Heart right ventricle (tissue), 16 donors: ENCODE measurements at regions not wholly inside any gene's neighbourhood (a gene's known extent, or its start where the extent isn't known, plus 50 kb on each side); places are given as distances from the start of the nearest gene placed in this dataset.
"Not testable (repeated sequence)": the region's sequence is repeated elsewhere in the genome, so short reads cannot be mapped to it uniquely, and the experiment has no call there.

Experiments used
- ATAC-seq, 8 donors: fragments of 200-7000 bp; cut with Tn5 transposase; one replicate each; pipeline ENCODE4 v1.9.1; 2020; ENCODE audit warnings: mild to moderate bottlenecking in 8 of 8, moderate library complexity in 8 of 8, moderate number of reproducible peaks in 1 of 8
- DNase-seq, 2 donors: peaks; one replicate each; pipeline ENCODE4 v3.0.0-alpha.2; 2020
- H3K27ac ChIP-seq, 10 donors: fragments of 200-600 bp; sonication (generic) in 2 of 10; one replicate each; pipeline versions ENCODE4 v1.5.0 to v1.8.0; 2020 to 2022; ENCODE audit warnings: mild to moderate bottlenecking in 3 of 10
- H3K27me3 ChIP-seq, 7 donors: fragments of 200-600 bp; one replicate each; pipeline ENCODE4 v1.8.0; 2021 to 2022; ENCODE audit warnings: mild to moderate bottlenecking in 2 of 7
- H3K36me3 ChIP-seq, 9 donors: fragments of 200-600 bp; sonication (generic) in 1 of 9; one replicate each; pipeline versions ENCODE4 v1.5.0 to v1.8.0; 2020 to 2022; ENCODE audit warnings: mild to moderate bottlenecking in 2 of 9
- H3K4me1 ChIP-seq, 9 donors: fragments of 200-600 bp; sonication (generic) in 1 of 9; one replicate each; pipeline versions ENCODE4 v1.5.0 to v1.8.0; 2020 to 2022; ENCODE audit warnings: mild to moderate bottlenecking in 4 of 9
- H3K4me3 ChIP-seq, 10 donors: fragments of 200-600 bp; sonication (generic) in 2 of 10; one replicate each; pipeline versions ENCODE4 v1.5.0 to v1.8.0; 2020 to 2022; ENCODE audit warnings: mild to moderate bottlenecking in 7 of 10, moderate library complexity in 2 of 10
- H3K9me3 ChIP-seq, 11 donors: fragments of 200-600 bp in 10 of 11; sonication (generic) in 2 of 11; one replicate each; pipeline versions ENCODE4 v1.5.0 to v1.8.0; 2013 to 2022; ENCODE audit warnings: mild to moderate bottlenecking in 2 of 11, control low read depth in 1 of 11, moderate library complexity in 1 of 11
- WGBS, 2 donors: extraction: QIAGEN DNeasy Blood & Tissue Kit; methylation state at CpG; one replicate each; pipeline ENCODE4 v1.1.7; 2013; ENCODE audit warnings: inconsistent platforms in 1 of 2; 5-methylcytosine and 5-hydroxymethylcytosine counted together
- intact Hi-C, 10 donors: fragments of 100-400 bp; cut with DNase I; formaldehyde crosslinking; loops; one replicate each; pipeline versions ENCODE4 v1.11.1 to v1.14.2; 2022
- TF ChIP-seq, protein P1 (sequence below), 9 donors: fragments of 200-600 bp; sonication (generic) in 2 of 9; IDR thresholded peaks; one replicate each; pipeline versions ENCODE4 v1.5.0 to v1.8.0; 2021 to 2022; ENCODE audit warnings: antibody characterized with exemption in 9 of 9, mild to moderate bottlenecking in 5 of 9, moderate library complexity in 1 of 9
- donor health status: Arrhythmogenic right ventricular cardiomyopathy.
- donor health status: ischemic (EF 13 %, LVEDD 7.1; RV severe dilation, severe dysfunction).
- donor health status: healthy with polysubstance abuse.
- donor health status: DM: no; HTN: yes; CAD: no.
- donor health status: DM: no; HTN: no; CAD: no.
- donor health status: ischemic (EF 25% LVEDD 6.9; RV normal size, moderate dysfunction).
- donor health status: ischemic (EF 25% LVEDD 5.7; RV mildly dilated, moderate dysfunction).
- donor health status: healthy.
- donor health status: DM: yes; HTN: yes; CAD: no.
- donor health status: Ischemic cardiomyopathy.
- donor health status: ischemic (EF 35%, LVEDD 5.7; RV mildly dilated, moderate dysfunction).
- donor health status: nonischemic (EF 11% LVEDD 7.7; RV severe dilation, severe dysfunction).
- donor health status: DM: yes; HTN: yes; CAD: no.
- donor health status: PGD.
- donor health status: ischemic (EF 29% LVEDD 5.4; RV normal size, mild dysfunction).
- donor health status: nonischemic (EF 23%, LVEDD 6.1; RV moderate dilation, normal function).

DNA sequence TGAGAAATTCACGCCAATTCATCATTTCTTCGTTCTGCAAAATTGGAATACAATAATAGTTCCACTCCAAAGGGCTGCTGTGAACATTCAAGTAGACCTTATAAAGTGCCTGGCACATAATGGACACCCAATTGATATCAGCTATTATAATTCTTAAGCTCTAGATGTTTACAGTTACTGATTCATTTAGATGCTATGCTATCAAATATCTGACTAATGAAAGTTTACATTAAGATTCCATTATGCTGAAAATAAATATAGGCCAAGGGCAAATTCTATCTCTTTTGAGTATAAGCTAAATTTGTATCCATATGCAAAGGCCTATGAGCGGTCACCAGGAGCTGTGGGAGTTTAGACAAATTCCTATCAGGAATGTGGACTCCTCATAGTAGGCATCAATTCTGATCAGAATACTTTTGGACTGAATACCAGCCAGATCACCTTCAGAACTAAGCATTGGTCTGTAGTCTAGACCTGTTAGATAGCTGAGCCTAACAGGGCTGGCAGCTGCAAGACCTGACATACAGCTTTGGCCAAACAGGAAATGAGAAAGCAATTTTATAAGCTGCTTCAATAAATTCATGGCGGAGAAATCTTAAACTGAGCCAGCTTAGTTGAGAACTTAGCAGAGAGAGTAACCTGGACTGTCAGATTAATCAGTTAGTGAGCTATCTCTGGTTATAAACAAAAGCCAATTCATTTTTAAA is 384.3 kb upstream of the ACTRT1 start:
- Histone ChIP-seq H3K4me1 (no peaks in the 10 kb centered on the region), H3K36me3 (no peaks in the 10 kb centered on the region), H3K4me3 (no peak overlapping the region), H3K27me3 (no peaks in the 10 kb centered on the region), H3K27ac (no peak overlapping the region), H3K9me3 (no peaks in the 10 kb centered on the region)
- intact Hi-C loops: no loop called here
- TF ChIP-seq, protein P1, sequence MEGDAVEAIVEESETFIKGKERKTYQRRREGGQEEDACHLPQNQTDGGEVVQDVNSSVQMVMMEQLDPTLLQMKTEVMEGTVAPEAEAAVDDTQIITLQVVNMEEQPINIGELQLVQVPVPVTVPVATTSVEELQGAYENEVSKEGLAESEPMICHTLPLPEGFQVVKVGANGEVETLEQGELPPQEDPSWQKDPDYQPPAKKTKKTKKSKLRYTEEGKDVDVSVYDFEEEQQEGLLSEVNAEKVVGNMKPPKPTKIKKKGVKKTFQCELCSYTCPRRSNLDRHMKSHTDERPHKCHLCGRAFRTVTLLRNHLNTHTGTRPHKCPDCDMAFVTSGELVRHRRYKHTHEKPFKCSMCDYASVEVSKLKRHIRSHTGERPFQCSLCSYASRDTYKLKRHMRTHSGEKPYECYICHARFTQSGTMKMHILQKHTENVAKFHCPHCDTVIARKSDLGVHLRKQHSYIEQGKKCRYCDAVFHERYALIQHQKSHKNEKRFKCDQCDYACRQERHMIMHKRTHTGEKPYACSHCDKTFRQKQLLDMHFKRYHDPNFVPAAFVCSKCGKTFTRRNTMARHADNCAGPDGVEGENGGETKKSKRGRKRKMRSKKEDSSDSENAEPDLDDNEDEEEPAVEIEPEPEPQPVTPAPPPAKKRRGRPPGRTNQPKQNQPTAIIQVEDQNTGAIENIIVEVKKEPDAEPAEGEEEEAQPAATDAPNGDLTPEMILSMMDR (IDR thresholded peaks at IDR 0.05): no peak
- DNase-seq: no peak
- ATAC-seq: no peak
- WGBS, 2 donors: 80 to 84% methylated on average over 4 of the region's 4 CpGs

DNA sequence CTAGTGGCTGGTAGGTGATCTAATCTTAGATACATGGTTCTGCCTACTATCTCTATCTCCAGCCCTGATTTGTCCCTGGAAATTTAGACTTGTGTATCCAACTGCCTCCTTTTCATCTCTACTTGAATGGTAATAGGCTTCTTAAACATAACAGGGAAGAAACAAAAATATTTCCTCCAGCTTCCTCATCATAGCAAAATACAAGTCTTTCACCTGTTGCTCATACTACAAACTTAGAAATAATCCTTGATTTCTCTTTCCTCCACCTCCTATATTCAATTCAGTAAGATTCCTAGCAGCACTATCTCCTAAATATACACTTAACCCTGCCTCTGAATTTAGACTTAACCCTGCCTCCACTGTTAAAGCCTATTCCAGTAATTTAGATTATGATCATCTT is 373.3 kb upstream of the ACTRT1 start:
- no peak for DNase-seq

DNA sequence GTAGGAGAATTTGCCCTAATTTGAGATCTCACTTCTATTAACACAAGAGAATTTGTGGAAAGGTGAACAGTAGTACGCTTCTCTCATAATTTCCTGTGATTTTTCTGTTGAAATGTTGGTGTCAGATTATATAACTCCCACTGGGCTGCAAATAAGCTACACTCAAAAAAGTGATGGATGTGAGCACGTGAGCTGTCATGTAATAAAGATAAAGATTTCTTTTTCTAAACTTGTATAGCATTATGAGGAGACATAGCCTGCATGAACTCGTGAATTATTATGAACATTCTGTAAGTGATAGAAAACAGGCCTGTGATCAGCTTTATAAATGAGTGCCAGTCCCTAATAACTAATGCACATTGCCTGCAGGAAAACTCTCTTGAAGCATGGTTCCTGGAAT is 356.6 kb upstream of the ACTRT1 start:
- intact Hi-C loops: no loop called here
- H3K4me3 ChIP-seq: no peak overlapping the region
- H3K36me3 ChIP-seq: no peaks in the 10 kb centered on the region
- ATAC-seq (no peak), DNase-seq (no peak)
- no peaks in the 10 kb centered on the region for H3K27me3 ChIP-seq
- no peaks in the 10 kb centered on the region for H3K4me1 ChIP-seq
- TF ChIP-seq, protein P1 (IDR thresholded peaks at IDR 0.05): no peak
- H3K27ac ChIP-seq: no peak overlapping the region
- 43 to 47% methylated on average over 3 of the region's 3 CpGs for WGBS, 2 donors
- peaks cover 0 to 6% (median 0%) of the 10 kb centered on the region in 11 donors for H3K9me3 ChIP-seq

More for the DNA sequence above, 373.3 kb upstream of the ACTRT1 start:
- H3K27me3 ChIP-seq: no peaks in the 10 kb centered on the region
- no peaks in the 10 kb centered on the region for H3K9me3 ChIP-seq
- H3K27ac ChIP-seq: no peak overlapping the region
- TF ChIP-seq, protein P1 (IDR thresholded peaks at IDR 0.05): no peak
- intact Hi-C loops: no loop called here
- H3K4me1 ChIP-seq: no peaks in the 10 kb centered on the region
- no peak for ATAC-seq
- no peak overlapping the region for H3K4me3 ChIP-seq
- H3K36me3 ChIP-seq: no peaks in the 10 kb centered on the region

DNA sequence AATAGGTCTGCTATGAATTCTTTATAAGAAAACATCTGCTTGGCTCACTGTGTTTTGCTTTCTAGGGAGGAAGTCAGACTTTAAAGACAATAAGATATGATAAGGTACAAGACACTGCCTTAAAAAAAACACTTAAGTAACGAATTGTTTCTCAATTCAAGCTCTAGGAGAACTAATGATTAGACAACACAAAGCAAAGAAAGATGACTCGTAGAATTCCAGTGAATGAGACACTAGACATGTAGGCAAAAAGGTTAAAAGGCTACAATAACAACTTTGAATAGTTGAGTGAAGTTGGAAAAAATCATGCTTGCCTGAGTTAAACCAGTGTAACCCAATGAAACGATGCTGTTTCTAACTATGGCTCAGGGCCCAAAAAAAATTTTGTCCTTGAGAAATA is 344.4 kb upstream of the ACTRT1 start:
- intact Hi-C loops: no loop called here
- Histone ChIP-seq H3K4me3 (no peak overlapping the region), H3K9me3 (no peaks in the 10 kb centered on the region), H3K4me1 (no peaks in the 10 kb centered on the region), H3K27me3 (no peaks in the 10 kb centered on the region), H3K36me3 (no peaks in the 10 kb centered on the region), H3K27ac (no peak overlapping the region)
- no peak for DNase-seq
- TF ChIP-seq, protein P1 (IDR thresholded peaks at IDR 0.05): no peak
- no peak for ATAC-seq
- WGBS, 2 donors: 31 to 41% methylated on average over 3 of the region's 3 CpGs

DNA sequence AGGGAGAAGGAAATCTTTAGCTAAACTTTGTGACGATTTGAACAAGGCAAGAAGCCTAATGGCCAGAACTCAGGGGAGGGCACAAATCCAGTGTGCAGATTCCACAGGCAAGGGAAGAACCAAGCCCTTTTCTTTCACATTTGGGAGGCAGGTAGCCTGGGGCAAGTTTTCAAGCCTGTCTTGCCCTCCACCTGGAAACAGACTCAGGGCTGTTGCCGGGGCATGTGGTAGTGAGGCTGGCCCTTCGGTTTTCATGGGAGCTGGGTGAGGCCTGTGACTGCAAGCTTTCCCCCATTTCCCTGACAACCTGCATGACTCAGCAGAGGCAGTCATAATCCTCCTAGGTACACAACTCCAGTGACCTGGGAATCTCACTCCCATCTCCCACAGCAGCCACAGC is 331.6 kb upstream of the ACTRT1 start:
- H3K36me3 ChIP-seq, H3K4me1 ChIP-seq, H3K27ac ChIP-seq, H3K27me3 ChIP-seq, DNase-seq, H3K9me3 ChIP-seq, H3K4me3 ChIP-seq, intact Hi-C loops, ATAC-seq: not testable (repeated sequence)
- WGBS, 2 donors: 72 to 73% methylated on average over 3 of the region's 3 CpGs
